ENCODE measurements at regions not wholly inside any gene's neighbourhood (a gene's known extent, or its start where the extent isn't known, plus 50 kb on each side); places are given as distances from the start of the nearest gene placed in this dataset.
"Not testable (repeated sequence)": the region's sequence is repeated elsewhere in the genome, so short reads cannot be mapped to it uniquely, and the experiment has no call there.

DNA sequence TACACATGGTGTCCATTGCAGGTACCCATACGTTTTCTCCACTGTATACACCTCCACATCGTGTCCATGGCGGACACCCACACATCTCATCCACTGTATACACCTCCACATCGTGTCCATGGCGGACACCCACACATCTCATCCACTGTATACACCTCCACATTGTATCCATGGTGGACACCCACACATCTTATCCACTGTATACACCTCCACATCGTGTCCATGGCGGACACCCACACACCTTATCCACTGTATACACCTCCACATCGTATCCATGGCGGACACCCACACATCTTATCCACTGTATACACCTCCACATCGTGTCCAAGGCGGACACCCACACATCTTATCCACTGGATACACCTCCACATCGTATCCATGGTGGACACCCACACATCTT, 50.4 kb upstream of the TTC34 start:
- DNase-seq = not testable (repeated sequence)

DNA sequence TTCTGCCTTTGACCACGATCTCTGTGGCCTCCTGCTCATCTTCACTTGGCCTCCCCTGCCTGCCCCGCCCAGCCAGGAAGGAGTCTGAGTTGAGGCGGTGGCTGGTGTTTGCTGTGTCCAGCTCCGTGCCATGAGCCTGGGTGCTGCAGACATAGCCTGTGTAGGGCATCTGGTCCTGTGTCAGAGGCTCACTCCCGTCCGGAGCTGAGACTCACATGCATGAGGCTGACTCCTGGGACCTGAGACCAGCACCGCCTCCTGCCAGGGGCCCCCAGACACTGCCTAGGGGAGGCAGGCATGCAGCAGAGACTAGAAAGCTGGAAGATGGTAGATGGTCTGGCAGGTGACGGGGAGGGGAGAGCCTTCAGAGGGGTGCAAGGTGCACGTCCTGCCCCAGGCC, 52.2 kb upstream of the TTC34 start:
- no peak for DNase-seq

GRCh38 chr1:2854151-2854550, 52.7 kb upstream of the TTC34 start:
- no peak for DNase-seq

DNA sequence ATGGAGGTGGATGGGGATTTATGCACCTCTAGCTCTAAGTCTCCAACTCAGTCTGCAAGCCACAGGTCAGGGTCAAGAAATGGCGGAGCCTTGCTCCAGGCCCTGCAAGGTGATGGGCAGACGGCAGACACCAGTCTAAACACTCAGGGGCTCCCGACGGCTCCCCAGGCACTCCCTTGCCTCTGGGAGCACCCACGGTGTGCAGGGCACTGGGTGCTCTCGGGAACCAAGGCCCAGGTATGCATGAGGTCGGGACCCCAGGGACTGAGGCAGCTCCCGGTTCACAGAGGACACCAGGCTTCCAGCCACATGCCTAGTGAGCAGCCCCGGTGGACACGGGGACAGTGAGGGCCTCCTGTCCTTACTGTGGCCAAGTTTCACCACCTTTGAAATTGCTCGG, 53.1 kb upstream of the TTC34 start:
- DNase-seq = no peak

DNA sequence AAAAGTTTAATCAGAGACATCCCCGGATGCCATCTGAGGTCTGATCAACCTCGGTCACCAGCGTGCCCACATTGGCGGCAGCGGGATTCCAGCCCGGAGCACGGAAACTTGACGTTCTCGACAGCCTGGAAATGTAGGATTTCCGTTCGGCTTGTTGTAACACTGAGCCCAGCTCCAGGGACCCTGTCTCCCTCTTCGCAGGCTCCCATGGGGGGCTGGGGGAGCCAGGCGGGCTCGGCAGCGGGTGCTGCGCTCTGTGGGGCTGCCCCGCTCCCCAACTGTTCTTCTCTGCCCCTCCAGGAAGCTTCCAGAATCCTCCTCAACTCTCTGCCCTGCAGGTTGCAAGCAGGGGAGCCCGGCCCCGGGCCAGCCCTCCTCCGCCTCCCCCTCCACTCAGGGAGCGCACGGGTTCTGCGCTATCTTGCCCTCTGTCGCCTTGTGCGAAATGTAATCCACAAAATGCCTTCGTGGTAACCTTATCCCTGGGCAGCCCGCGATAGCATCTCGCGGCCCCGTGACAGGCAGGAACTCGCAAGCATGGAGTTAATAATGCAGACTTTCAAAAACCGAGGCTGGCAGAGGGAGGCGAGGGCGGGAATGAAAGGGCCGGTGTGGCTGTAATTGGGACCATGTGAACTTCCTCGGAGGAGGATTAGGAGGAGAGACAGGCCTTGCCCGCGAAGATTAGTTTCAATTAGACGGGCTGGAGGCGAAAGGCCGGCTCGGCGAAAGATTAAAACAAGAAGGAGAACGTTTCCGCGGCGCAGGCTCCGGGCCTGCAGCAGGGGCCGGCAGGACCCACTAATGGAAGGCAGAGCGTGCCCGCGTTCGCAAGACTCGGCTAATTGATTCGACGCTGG, 53.9 kb upstream of the TTC34 start:
- DNase-seq = no peak

- DNase-seq = no peak
Measured at GRCh38 chr1:2856066-2856390, 54.5 kb upstream of the TTC34 start.

GRCh38 chr1:2856676-2857375, 55.3 kb upstream of the TTC34 start:
- DNase-seq = no peak

- no peak for DNase-seq
Measured at GRCh38 chr1:2857521-2857920, 56.0 kb upstream of the TTC34 start.

DNA sequence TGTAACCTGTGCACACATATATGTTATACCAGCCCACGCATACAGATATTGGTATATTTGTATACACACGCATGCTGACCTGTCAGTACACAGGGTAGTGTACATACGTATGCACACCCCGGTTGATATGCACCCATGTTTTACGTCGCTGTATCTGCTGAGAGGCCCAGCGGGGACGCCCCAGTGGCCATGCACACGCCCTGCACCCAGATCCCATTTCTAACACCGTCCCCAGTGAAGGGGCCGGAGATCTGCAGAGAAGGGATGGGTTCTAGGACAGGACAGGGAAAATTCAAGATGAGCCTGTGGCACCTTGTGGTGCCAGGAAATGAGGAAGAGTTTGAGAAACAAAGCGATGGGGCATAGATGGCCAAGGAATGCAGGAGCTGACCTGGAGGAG, 57.2 kb upstream of the TTC34 start:
- DNase-seq = no peak

DNA sequence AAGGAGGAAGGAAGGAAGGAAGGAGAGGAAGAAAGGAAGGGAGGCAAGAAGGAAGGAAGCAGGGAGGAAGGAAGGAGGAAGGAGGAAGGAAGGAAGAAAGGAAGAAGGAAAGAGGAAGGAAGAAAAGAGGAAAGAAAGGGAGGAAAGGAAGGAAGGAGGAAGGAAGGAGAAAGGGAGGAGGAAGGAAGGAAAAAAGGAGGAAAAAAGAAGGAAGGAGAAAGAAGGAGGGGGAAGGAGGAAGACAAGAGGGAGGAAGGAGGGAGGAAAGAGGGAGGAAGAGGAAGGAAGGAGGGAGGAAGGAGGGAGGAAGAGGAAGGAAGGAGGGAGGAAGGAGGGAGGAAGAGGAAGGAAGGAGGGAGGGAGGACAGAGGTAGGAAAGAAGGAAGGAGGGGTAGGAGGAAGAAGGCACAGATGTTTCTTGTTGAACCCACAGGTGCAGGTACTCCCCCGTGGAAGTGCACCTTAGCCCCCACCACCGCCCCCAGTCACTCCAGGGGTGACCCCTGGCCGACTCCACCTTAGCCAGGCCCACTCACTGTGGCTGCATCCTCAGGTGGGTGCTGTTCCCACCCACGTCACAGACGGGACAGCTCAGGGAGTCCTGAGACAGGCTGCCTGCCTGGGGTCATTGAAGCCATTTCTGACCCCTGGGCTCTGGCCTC, 57.9 kb upstream of the TTC34 start:
- DNase-seq = no peak

- no peak for DNase-seq
Measured at GRCh38 chr1:2859881-2860430, 58.5 kb upstream of the TTC34 start.

- no peak for DNase-seq
Measured at GRCh38 chr1:2860476-2861142, 59.1 kb upstream of the TTC34 start.

GRCh38 chr1:2861143-2861987, 59.9 kb upstream of the TTC34 start:
- DNase-seq = no peak

DNA sequence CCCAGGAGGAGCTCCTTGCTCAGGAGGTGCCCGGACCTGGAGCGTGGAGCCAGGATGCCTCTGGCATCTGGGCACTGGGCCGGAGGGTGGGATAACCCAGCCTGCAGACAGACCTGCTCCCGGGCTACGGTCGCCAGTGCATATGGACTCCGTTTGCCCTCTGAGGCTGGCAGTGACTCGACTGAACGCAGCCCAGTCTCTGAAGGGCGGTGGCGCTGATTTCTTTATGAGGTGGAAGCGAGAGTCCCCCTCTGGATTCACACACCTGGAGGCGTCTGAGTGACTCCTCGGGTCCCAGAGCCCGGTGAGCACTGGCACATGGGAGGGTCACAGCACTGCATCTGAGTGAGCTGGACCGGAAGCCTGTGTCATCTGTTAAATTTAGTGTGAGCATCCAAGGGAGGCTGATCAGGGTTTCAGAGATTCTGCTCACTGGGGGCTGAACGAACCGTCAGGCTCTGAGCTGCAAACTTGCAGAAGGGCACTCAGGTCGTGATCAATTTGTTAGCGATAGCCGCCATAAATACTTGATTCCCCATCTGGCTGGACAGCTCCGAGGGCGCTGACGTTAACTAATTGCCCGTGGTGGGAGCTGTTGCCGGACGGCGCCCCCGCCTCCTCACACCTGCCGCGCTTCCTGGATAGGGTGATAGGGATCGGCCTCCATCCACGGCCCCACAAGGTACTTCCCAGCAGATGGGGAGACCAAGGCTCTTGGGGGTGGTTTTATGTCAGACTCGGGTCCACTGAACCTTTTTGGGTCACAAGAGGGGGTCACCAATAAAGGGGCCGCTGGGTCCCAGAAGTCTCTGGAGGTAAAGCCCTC, 60.7 kb upstream of the TTC34 start:
- DNase-seq = no peak

GRCh38 chr1:2862814-2863647, 61.5 kb upstream of the TTC34 start:
- no peak for DNase-seq

DNA sequence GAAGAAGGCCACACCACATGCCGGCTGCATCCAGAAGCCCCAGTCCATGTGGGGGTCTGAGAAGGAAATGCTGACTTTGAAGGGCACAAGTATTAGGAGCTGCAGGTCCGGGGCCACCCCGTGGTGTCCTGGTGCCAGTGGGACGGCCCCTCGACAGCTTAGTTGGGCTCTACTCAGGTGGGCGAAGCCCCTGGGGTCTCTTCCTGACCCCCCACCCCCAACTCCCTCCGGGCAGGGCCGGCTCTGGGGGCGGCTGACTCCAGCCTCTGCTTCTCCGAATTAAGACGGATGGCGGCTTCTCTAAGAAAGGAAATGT, 62.1 kb upstream of the TTC34 start:
- no peak for DNase-seq

DNA sequence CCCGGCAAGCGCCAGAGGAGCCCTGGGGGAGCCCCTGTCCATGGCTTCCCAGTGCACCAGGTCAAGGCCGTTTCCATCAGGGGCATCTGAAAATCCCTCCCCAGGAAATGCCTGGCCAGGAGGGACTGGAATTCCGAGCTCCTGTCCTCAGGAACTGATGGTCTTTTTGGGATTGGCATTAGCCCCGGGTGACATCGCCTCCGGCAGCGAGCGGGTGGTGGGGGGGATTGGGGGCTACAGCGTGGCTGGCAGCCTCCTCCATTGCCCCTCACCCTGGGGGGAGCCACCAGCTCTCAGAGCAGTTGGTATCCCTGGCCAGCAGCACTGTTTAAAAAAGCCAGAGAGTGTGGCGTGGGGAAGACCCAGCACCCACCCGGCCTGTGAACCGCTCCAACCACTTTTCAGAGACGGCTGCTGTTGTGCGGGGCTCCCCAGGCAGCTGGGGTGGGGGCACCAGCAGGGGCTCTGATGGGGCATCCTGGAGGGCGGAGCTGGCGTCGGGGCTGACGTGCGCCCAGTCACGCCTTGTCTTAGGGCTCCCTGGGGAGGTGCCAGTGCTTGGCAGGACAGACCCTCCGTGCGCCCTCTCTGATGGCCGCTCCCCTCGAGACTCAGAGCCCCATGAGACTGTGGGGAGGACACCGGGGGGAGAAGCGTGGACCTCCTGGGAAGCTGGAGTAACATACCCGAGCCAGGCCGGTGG, 62.9 kb upstream of the TTC34 start:
- no peak for DNase-seq

DNA sequence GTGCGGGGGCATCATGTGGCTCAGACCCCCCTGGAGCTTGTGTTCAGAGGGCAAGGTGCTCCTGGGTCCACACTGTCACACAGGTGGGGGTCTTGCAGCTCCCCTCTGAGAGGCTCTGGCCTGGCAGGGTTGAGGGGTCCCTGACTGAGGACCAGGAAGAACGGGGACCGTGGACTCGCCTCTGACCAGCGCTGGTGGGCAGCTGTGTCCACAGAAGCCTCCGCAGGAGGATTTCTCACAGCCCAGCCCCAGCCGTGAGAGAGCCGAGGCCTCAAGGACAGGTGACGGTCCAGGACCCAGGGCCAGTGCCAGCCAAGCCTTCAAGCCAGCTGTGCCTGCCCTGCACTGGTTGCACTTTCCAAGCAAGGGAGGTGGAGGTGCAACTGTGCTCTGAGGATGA, 63.5 kb upstream of the TTC34 start:
- no peak for DNase-seq

GRCh38 chr1:2865571-2866421, 64.3 kb upstream of the TTC34 start:
- DNase-seq = no peak
